ENCODE measurements at regions not wholly inside any gene's neighbourhood (a gene's known extent, or its start where the extent isn't known, plus 50 kb on each side); places are given as distances from the start of the nearest gene placed in this dataset.

- peaks cover 6% of the 10 kb centered on the region for H3K4me1 ChIP-seq (ENCODE audit: insufficient read depth, low read length, poor library complexity, severe bottlenecking)
- no peaks in the 10 kb centered on the region for H3K36me3 ChIP-seq (ENCODE audit: insufficient read depth, low read length, poor library complexity, severe bottlenecking)
- intact Hi-C loops (cut with micrococcal nuclease; ENCODE audit: unreplicated experiment), result no loop called here
- no peaks in the 10 kb centered on the region for H3K27me3 ChIP-seq (replicated peaks; ENCODE audit: insufficient read depth, low read depth, low read length, poor library complexity)
- H3K4me3 ChIP-seq (ENCODE audit: low read depth, low read length, poor library complexity, severe bottlenecking), result no peak overlapping the region
- no peak overlapping the region for H3K27ac ChIP-seq (ENCODE audit: low read depth, low read length, poor library complexity, severe bottlenecking)
- H3K9me3 ChIP-seq (ENCODE audit: low read depth, low read length, poor library complexity, severe bottlenecking), result no peaks in the 10 kb centered on the region
- CTCF ChIA-PET, result no interaction called here
- no TSS peak for BruUV-seq (replicated peaks)
- POLR2A ChIA-PET (ENCODE audit: low non-redundant PET), result no interaction called here
- DNase-seq (ENCODE audit: low spot score), result no peak
- no peak for TF ChIP-seq EZH2 (IDR thresholded peaks at IDR 0.05; ENCODE audit: borderline replicate concordance, low read depth, low read length, poor library complexity, severe bottlenecking)
- TF ChIP-seq, protein P1, sequence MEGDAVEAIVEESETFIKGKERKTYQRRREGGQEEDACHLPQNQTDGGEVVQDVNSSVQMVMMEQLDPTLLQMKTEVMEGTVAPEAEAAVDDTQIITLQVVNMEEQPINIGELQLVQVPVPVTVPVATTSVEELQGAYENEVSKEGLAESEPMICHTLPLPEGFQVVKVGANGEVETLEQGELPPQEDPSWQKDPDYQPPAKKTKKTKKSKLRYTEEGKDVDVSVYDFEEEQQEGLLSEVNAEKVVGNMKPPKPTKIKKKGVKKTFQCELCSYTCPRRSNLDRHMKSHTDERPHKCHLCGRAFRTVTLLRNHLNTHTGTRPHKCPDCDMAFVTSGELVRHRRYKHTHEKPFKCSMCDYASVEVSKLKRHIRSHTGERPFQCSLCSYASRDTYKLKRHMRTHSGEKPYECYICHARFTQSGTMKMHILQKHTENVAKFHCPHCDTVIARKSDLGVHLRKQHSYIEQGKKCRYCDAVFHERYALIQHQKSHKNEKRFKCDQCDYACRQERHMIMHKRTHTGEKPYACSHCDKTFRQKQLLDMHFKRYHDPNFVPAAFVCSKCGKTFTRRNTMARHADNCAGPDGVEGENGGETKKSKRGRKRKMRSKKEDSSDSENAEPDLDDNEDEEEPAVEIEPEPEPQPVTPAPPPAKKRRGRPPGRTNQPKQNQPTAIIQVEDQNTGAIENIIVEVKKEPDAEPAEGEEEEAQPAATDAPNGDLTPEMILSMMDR (conservative IDR thresholded peaks at IDR 0.05; ENCODE audit: low read depth, low read length), result no peak
These were observed 94.6 kb upstream of the PTCH1 start for GRCh38 chr9:95611354-95611753.

- BruUV-seq (replicated peaks), result no TSS peak
- TF ChIP-seq, protein P1 (conservative IDR thresholded peaks at IDR 0.05; ENCODE audit: low read depth, low read length), result no peak
- DNase-seq (ENCODE audit: low spot score), result no peak
- intact Hi-C loops (cut with micrococcal nuclease; ENCODE audit: unreplicated experiment), result no loop called here
- no peaks in the 10 kb centered on the region for H3K9me3 ChIP-seq (ENCODE audit: low read depth, low read length, poor library complexity, severe bottlenecking)
- no peaks in the 10 kb centered on the region for H3K27me3 ChIP-seq (replicated peaks; ENCODE audit: insufficient read depth, low read depth, low read length, poor library complexity)
- H3K4me1 ChIP-seq (ENCODE audit: insufficient read depth, low read length, poor library complexity, severe bottlenecking), result peaks cover 12% of the 10 kb centered on the region
- ChIA-PET CTCF (no interaction called here), POLR2A (ENCODE audit: low non-redundant PET) (no interaction called here)
- H3K27ac ChIP-seq (ENCODE audit: low read depth, low read length, poor library complexity, severe bottlenecking), result no peak overlapping the region
- no peaks in the 10 kb centered on the region for H3K36me3 ChIP-seq (ENCODE audit: insufficient read depth, low read length, poor library complexity, severe bottlenecking)
- no peak overlapping the region for H3K4me3 ChIP-seq (ENCODE audit: low read depth, low read length, poor library complexity, severe bottlenecking)
These were observed 93.4 kb upstream of the PTCH1 start for GRCh38 chr9:95610006-95610785.

DNA sequence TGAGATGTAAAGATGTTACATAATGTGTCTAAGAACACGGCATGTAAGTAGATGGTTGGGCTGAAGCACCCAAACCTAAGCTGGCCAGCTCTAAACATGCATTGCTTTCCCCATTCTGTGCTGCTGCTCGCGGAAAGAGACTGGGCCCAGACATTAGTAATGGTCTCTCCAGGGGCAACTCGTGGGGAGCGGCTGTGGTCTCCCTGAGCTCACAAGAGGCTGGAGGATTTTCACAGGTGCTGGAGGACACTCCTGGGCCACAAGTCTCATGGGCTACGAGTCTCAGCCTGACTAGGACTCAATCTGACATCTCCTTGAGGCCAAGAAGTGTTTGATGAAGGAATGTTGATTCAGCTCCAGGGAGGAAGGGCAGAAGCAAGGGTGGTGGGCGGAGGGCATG is 92.7 kb upstream of the PTCH1 start:
- Histone ChIP-seq H3K27ac (ENCODE audit: low read depth, low read length, poor library complexity, severe bottlenecking) (no peak overlapping the region), H3K27me3 (replicated peaks; ENCODE audit: insufficient read depth, low read depth, low read length, poor library complexity) (no peaks in the 10 kb centered on the region), H3K9me3 (ENCODE audit: low read depth, low read length, poor library complexity, severe bottlenecking) (no peaks in the 10 kb centered on the region), H3K4me3 (ENCODE audit: low read depth, low read length, poor library complexity, severe bottlenecking) (no peak overlapping the region), H3K36me3 (ENCODE audit: insufficient read depth, low read length, poor library complexity, severe bottlenecking) (no peaks in the 10 kb centered on the region), H3K4me1 (ENCODE audit: insufficient read depth, low read length, poor library complexity, severe bottlenecking) (peaks cover 12% of the 10 kb centered on the region)
- no TSS peak for BruUV-seq (replicated peaks)
- no peak for DNase-seq (ENCODE audit: low spot score)
- no peak for TF ChIP-seq EZH2 (IDR thresholded peaks at IDR 0.05; ENCODE audit: borderline replicate concordance, low read depth, low read length, poor library complexity, severe bottlenecking)
- TF ChIP-seq, protein P1 (conservative IDR thresholded peaks at IDR 0.05; ENCODE audit: low read depth, low read length), result no peak
- POLR2A ChIA-PET (ENCODE audit: low non-redundant PET), result no interaction called here
- intact Hi-C loops (cut with micrococcal nuclease; ENCODE audit: unreplicated experiment), result no loop called here
- CTCF ChIA-PET, result no interaction called here

Data from A673 (cell line).